NOMO-1 treated with dmso at 0.1 percent for 144 hours (cell line): ENCODE measurements at regions not wholly inside any gene's neighbourhood (a gene's known extent, or its start where the extent isn't known, plus 50 kb on each side); places are given as distances from the start of the nearest gene placed in this dataset.

Source experiments
- DNase-seq: peaks from one replicate; lab custom pipeline; 2025; ENCODE audit not compliant: unreplicated experiment; lab: John Stamatoyannopoulos, UW

- no peak for DNase-seq
Observed at GRCh38 chr5:175388531-175388930, 55.5 kb downstream of the DRD1 start.

GRCh38 chr5:175387144-175387543 is 56.8 kb downstream of the DRD1 start:
- no peak for DNase-seq

GRCh38 chr5:175386526-175386925 is 57.5 kb downstream of the DRD1 start:
- DNase-seq, result no peak

DNA sequence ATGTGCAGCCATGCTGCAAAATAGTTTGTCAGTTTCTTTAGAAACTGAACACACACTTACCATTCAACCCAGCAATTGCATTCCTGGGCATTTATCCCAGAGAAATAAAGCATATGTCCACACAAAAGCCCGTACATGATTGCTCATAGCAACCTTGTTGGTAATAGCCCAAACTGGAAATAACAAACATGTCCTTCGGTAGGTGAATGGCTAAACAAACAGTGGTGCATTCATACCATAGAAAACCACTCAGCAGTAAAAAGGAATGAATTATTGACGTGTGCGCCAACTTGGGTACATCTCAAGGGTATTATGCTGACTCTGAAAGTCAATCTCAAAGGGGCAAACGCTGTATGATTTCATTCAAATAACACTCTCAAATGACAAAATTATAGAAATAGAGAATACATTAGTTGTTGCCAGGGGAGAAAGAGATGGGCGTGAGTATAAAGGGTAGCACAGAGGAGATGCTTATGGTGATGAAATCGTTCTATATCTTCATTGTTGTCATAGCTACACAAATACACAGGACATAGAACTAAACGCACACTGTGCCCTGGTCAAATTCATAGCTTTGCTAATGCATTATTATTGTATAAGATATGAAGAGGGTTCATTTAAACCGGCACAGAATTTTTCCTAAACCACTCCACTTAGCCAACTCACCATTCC is 58.2 kb downstream of the DRD1 start:
- DNase-seq, result no peak

DNA sequence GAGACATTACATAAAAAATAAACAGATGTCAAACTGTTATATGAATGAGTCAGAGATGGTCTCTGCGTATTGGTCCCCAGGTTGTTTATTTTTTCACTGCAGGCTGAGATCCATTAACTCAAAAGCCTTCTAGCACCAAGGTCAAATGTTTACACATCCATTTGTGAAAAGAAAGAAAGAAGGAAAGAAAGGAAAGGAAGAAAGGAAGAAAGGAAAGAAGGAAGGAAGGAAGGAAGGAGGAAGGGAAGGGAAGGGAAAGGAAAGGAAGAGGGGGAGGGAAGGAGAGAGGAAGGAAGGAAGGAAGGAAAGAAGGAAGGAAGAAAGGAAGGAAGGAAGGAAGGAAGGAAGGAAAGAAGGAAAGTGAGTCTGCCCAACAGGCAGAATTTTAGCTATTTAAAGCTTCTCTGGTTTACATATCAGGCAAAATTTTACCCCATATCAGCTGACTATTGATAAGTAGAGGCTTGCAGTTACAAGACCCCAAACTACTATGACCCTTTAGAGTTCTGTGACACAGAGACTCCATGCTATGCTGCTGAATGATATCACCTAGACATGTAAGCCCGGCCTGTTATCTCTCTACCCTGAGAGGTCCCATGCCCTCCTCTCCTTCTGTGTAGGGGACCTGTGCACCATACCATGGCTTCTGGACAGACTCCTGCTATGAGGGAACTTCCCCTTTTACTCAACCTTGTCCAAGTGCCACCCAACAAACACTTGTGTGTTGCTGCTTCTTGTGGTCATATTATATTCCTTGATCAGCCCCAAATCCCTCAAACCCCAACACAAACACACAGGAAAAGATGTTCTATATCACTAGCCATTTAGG is 59.0 kb downstream of the DRD1 start:
- DNase-seq, result no peak

GRCh38 chr5:175383350-175383749 is 60.6 kb downstream of the DRD1 start:
- DNase-seq, result no peak

DNA sequence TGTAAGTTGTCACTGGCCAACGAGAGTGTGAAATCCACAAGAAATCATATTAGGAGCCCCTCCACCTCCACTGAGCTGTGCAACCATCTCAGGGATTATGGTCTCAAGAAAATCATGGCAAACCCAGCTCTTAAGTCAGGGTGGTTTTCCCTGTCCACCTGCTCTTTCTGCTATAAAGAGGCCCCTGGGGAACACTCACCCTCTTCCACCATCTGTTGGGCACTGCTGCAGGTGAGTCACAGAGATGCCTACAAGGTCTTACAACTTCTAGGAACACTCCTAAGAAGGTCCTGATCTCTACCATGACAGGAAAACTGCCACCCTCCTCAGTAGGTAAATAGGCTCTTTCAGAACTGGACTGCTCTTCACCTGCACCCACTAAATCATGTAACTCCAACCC is 61.8 kb downstream of the DRD1 start:
- DNase-seq, result no peak

- DNase-seq, result no peak
Observed at GRCh38 chr5:175381130-175381529, 62.9 kb downstream of the DRD1 start.

- DNase-seq, result no peak
Observed at GRCh38 chr5:175380701-175381100, 63.3 kb downstream of the DRD1 start.

DNA sequence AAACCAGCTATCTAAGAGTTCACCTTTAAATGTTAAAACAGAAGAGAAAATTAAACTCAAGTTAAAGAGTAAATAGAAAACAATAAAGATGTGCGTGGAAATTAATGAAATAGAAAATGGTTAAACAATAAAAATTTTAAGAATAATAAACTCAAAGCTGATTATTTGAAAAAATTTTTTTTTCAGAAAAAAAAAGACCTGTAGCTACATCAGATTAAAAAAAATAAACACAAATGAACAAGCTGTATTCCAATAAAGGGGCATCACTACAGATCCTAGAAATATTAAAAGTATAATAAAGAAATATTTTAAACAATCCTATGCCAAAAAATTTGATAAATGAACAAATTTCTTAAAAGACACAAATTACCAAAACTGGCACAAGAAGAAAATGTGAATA is 64.1 kb downstream of the DRD1 start:
- no peak for DNase-seq

GRCh38 chr5:175378444-175379028 is 65.4 kb downstream of the DRD1 start:
- DNase-seq, result no peak

- DNase-seq, result no peak
Observed at GRCh38 chr5:175377816-175378215, 66.2 kb downstream of the DRD1 start.

DNA sequence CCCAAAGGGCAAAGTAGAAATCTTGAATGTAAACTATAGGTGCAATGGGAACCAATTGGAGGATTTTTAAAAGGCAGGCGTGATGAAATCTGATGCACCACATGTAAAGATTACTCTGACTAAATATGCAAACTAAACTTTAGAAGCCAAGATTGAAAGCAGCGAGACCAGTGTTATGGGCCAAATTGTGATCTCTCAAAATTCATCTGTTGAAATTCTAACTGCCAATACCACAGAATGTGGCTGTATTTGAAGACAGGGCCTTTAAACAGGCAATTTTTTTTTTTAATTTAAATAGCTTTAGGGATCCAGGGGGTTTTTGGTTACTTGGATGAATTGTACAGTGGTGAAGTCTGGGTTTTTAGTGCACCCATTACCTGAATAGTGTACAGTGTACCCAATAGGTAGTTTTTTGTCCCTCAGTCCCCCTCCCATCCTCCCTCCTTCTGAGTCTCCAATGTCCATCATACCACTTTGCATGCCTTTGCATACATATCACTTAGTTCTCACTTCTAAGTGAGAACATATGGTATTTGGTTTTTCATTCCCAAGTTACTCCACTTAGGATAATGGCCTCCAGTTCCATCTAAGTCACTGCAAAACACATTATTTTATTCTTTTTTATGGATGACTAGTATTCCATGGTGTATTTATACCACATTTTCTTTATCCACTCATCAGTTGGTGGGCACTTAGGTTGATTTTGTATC is 69.7 kb downstream of the DRD1 start:
- DNase-seq, result no peak

DNA sequence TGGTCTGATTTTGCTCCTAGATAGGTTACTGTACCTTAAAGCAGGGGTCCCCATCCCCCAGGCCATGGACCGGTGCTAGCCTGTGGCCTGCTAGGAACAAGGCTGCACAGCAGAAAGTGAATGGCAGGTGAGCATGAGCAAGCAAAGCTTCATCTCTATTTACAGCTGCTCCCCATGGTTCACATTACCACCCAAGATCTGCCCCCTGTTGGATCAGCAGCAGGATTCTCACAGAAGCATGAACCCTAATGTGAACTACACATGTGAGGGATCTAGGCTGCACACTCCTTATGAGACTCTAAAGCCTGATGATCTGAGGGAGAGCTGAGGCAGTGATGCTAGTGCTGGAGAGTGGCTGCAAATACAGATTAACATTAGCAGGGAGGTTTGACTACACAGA is 78.1 kb downstream of the DRD1 start:
- no peak for DNase-seq

DNA sequence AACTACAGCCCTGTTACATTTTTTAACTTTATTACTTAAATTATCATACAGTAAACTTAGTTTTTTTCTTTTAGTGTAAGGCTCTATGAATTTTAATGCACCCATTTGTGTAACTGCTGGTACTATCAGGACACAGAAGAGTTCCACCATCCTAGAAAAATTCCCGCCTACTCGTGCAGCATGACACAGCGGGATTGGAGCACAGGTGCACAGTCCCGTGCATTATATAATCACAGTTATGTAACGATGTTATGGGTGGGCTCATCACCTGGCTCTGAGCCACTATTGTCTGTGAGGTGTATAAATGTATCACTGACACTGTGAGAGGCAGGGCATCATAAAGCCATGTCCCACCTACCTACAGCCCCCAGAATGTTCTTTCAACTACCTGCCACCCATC is 80.7 kb downstream of the DRD1 start:
- no peak for DNase-seq

DNA sequence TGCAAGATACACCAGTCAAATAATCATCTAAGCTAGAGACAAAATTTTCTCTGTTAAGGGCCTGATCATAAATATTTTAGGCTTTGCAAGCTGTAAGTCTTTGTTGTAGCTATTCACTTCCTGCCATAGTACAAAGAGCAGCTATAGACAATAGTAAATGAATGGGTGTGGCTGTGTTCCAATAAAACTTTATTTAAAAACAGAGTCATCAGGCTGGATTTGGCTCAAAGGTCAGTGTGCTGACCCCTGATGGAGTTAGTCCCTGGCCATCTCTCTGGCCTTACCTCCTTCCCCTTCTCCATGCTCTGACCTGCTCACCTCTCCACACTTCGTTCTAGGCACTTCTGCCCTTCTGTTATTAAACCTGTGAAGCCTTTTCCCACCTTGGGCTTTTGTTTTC is 86.0 kb downstream of the DRD1 start:
- DNase-seq, result no peak

- DNase-seq, result no peak
Observed at GRCh38 chr5:175356428-175356827, 87.6 kb downstream of the DRD1 start.

DNA sequence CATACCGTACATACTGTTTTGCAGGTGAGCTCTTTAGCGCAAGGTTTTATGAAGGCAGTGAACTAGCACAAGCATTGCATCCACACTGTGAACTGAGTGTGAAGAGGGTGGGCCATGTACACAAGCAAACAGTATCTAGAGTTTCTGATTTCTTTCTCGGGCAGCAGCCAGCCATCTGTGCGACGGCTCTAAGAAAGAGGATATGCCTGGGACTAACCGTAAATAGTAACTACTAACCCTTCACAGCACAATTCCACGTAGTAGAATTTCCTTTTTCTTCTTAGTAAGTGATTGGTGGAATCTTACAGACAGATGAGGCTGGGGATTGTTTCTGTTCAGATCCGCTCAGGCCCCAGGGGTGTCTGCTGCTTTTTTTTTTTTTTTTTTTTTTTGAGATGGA is 89.0 kb downstream of the DRD1 start:
- DNase-seq, result no peak

DNA sequence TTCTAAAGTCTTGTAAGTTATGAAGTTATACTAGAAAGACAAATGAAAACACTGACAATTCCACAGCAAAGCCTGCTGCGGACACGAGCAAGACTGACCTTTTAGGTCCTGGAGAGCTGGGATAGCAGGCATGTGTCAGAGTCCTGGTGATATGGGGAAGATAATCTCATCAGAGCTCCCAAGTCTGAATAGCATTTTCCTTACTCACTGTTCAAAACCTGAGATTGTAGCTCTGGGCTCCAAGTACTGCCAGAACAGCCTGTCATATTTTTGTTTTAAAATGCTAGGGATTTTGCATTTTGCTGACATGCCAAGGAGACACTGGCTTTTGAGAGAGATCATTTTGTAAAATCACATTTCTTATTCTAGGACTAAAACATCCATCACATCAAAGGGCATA is 90.1 kb downstream of the DRD1 start:
- no peak for DNase-seq

GRCh38 chr5:175351897-175352590 is 91.9 kb downstream of the DRD1 start:
- no peak for DNase-seq

DNA sequence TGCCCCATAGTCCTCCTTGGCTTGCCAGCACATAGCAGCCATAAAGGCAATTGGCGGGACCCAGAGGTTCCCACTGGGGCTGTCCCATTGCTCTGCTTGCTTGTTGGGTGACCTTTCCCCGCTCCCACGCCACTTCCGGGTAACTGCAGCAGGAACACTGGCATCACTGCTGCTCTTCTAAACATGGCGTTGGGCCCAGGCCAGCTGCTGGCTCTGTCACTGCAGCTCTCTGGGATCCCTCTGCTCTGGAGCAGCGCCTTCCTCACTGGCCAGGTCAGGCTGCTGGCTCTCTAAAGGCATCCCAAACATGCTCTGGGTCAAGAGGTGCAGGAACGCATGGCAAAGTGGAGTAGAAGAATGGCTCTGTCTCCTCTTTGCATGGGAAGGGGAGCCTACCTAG is 92.9 kb downstream of the DRD1 start:
- no peak for DNase-seq
